ENCODE measurements at regions not wholly inside any gene's neighbourhood (a gene's known extent, or its start where the extent isn't known, plus 50 kb on each side); places are given as distances from the start of the nearest gene placed in this dataset.
"Not testable (repeated sequence)": the region's sequence is repeated elsewhere in the genome, so short reads cannot be mapped to it uniquely, and the experiment has no call there.

- no peak for ATAC-seq (ENCODE audit: insufficient number of reproducible peaks, low FRiP score, low read depth)
- H3K4me1 ChIP-seq (ENCODE audit: control insufficient read depth in 1 of 2, low read depth in 2 of 2), result no peaks in the 10 kb centered on the region
- no peak for DNase-seq (ENCODE audit: low spot score)
- no peaks in the 10 kb centered on the region for H3K27me3 ChIP-seq (replicated peaks; ENCODE audit: insufficient read depth)
- H3K4me3 ChIP-seq, result no peak overlapping the region
- TF ChIP-seq CTCF (IDR thresholded peaks at IDR 0.05), result no peak
- no peaks in the 10 kb centered on the region for H3K36me3 ChIP-seq
- no peaks in the 10 kb centered on the region for H3K9me3 ChIP-seq
- H3K27ac ChIP-seq, result no peak overlapping the region
Observed at GRCh38 chr4:189809839-189810238, 130.8 kb upstream of the FRG1 start.

- H3K27ac ChIP-seq; DNase-seq (ENCODE audit: low spot score); H3K9me3 ChIP-seq; H3K36me3 ChIP-seq; H3K27me3 ChIP-seq (replicated peaks; ENCODE audit: insufficient read depth); H3K4me3 ChIP-seq; H3K4me1 ChIP-seq (ENCODE audit: control insufficient read depth in 1 of 2, low read depth in 2 of 2); ATAC-seq (ENCODE audit: insufficient number of reproducible peaks, low FRiP score, low read depth): not testable (repeated sequence)
Observed at GRCh38 chr4:189810318-189811181, 130.1 kb upstream of the FRG1 start.

GRCh38 chr4:189815404-189816192 is 125.1 kb upstream of the FRG1 start:
- Histone ChIP-seq H3K9me3 (no peaks in the 10 kb centered on the region), H3K27me3 (replicated peaks; ENCODE audit: insufficient read depth) (no peaks in the 10 kb centered on the region), H3K36me3 (no peaks in the 10 kb centered on the region), H3K4me1 (ENCODE audit: control insufficient read depth in 1 of 2, low read depth in 2 of 2) (no peaks in the 10 kb centered on the region), H3K4me3 (no peak overlapping the region), H3K27ac (no peak overlapping the region)
- ATAC-seq (ENCODE audit: insufficient number of reproducible peaks, low FRiP score, low read depth) (no peak), DNase-seq (ENCODE audit: low spot score) (no peak)
- no peak for TF ChIP-seq CTCF (IDR thresholded peaks at IDR 0.05)

GRCh38 chr4:189822326-189822725 is 118.3 kb upstream of the FRG1 start:
- DNase-seq (ENCODE audit: low spot score) (no peak), ATAC-seq (ENCODE audit: insufficient number of reproducible peaks, low FRiP score, low read depth) (no peak)
- H3K36me3 ChIP-seq, result no peaks in the 10 kb centered on the region
- H3K27me3 ChIP-seq (replicated peaks; ENCODE audit: insufficient read depth), result no peaks in the 10 kb centered on the region
- H3K4me3 ChIP-seq, result no peak overlapping the region
- no peak overlapping the region for H3K27ac ChIP-seq
- no peaks in the 10 kb centered on the region for H3K9me3 ChIP-seq
- H3K4me1 ChIP-seq (ENCODE audit: control insufficient read depth in 1 of 2, low read depth in 2 of 2), result no peaks in the 10 kb centered on the region
- TF ChIP-seq CTCF (IDR thresholded peaks at IDR 0.05), result no peak

- no peak for TF ChIP-seq CTCF (IDR thresholded peaks at IDR 0.05)
- H3K27ac ChIP-seq, result no peak overlapping the region
- no peaks in the 10 kb centered on the region for H3K36me3 ChIP-seq
- no peaks in the 10 kb centered on the region for H3K9me3 ChIP-seq
- no peaks in the 10 kb centered on the region for H3K27me3 ChIP-seq (replicated peaks; ENCODE audit: insufficient read depth)
- H3K4me1 ChIP-seq (ENCODE audit: control insufficient read depth in 1 of 2, low read depth in 2 of 2), result no peaks in the 10 kb centered on the region
- no peak for ATAC-seq (ENCODE audit: insufficient number of reproducible peaks, low FRiP score, low read depth)
- H3K4me3 ChIP-seq, result no peak overlapping the region
- no peak for DNase-seq (ENCODE audit: low spot score)
Observed at GRCh38 chr4:189823591-189823990, 117.1 kb upstream of the FRG1 start.
